HG03196 (cell line): ENCODE measurements at regions not wholly inside any gene's neighbourhood (a gene's known extent, or its start where the extent isn't known, plus 50 kb on each side); places are given as distances from the start of the nearest gene placed in this dataset.
"Not testable (repeated sequence)": the region's sequence is repeated elsewhere in the genome, so short reads cannot be mapped to it uniquely, and the experiment has no call there.

Source experiments
- ATAC-seq: cut with Tn5 transposase; IDR thresholded peaks from one replicate; pipeline ENCODE4 v1.9.1; 2021; ENCODE audit not compliant: unreplicated experiment

GRCh38 chr16:52740766-52741165, 193.8 kb upstream of the TOX3 start:
- no peak for ATAC-seq

- ATAC-seq, result no peak
Observed at GRCh38 chr16:52740333-52740732, 193.4 kb upstream of the TOX3 start.

DNA sequence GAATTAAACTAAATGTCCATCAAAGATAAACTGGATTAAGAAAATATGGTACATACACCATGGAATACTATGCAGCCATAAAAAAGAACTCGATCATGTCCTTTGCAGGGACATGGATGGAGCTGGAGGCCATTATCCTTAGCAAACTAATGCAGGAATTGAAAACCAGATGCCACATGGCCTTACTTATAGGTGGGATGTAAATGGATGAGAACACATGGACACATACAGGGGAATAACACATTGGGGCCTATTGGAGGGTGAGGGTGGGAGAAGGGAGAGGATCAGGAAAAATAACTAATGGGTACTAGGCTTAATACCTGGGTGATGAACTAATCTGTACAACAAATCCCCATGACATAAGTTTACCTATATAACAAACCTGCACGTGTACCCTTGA, 192.0 kb upstream of the TOX3 start:
- ATAC-seq, result not testable (repeated sequence)

DNA sequence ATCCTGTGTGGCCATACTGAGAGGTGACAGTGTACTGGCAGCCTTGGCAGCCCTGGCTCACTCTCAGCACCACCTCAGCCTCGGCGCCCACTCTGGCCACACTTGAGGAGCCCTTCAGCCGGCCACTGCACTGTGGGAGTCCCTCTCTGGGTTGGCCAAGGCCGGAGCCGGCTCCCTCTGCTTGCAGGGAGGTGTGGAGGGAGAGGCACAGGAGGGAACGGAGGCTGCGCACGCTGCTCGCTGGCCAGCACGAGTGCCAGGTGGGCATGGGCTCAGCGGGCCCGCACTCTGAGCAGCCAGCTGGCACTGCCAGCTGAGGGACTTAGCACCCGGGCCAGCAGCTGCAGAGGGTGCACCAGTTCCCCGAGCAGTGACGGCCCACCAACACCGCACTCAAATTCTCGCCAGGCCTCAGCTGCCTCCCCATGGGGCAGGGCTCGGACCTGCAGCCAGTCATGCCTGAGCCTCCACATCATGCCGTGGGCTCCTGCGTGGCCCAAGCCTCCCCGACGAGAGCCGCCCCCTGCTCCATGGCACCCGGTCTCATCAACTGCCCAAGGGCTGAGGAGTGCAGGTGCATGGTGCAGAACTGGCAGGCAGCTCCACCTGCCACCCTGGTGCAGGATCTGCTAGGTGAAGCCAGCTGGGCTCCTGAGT, 184.4 kb upstream of the TOX3 start:
- ATAC-seq, result no peak

DNA sequence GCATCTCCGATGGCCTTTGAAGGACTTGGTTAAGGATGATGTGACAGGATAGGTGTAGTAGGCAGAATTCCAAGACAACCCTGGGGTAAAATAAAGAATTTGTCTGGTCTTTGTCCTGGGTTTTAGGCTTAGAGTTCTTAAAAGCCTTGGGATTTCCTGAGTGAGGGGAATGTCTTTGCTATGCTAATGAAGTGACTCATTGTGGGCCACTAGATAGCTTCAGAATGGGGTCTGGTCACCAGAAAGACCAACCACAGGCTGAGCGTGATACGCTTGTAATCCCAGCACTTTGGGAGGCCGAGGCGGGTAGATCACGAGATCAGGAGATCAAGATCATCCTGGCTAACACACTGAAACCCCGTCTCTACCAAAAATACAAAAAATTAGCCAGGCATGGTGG, 182.8 kb upstream of the TOX3 start:
- ATAC-seq, result no peak

GRCh38 chr16:52727849-52728248, 180.9 kb upstream of the TOX3 start:
- no peak for ATAC-seq

DNA sequence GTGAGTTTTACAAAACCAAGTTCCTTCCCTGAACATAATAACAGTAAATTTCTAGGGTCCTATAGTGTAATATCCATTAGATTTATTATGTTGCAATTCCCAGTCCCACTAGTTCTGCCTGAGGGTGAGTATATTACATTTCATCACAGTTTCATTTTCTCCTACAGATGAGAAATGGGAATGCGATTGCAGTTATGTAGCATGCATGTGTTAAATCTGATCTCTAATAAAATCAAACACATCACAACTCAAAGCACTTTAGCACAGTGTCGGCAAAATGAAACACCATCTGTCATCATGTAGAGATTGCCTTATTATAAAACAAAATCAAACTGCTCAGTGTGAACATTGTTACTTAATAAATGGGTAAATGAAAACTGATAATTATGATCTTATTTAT, 180.5 kb upstream of the TOX3 start:
- no peak for ATAC-seq

GRCh38 chr16:52725461-52725860, 178.5 kb upstream of the TOX3 start:
- ATAC-seq, result no peak

- no peak for ATAC-seq
Observed at GRCh38 chr16:52725043-52725442, 178.1 kb upstream of the TOX3 start.

- no peak for ATAC-seq
Observed at GRCh38 chr16:52721331-52721730, 174.4 kb upstream of the TOX3 start.

GRCh38 chr16:52718046-52718445, 171.1 kb upstream of the TOX3 start:
- no peak for ATAC-seq

DNA sequence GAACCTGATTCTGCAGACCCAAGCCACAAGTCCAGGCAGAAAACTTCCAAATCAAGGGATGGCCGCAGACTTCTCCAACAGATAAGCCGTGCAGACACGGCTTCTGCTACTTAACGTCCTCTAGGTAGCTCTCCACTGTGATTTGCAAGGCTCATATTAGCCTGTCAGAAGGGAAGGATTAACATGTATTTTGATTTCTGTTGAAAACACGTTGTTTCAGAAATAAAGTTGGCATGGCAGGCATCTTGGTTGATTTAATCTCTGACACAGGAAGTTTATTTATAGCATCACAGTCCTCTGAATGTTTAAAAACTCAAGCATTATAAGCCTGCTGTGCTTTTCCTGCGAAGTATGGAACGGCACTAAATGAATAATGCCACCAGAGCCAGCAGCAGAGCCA, 166.8 kb upstream of the TOX3 start:
- no peak for ATAC-seq

- ATAC-seq, result no peak
Observed at GRCh38 chr16:52709306-52709705, 162.4 kb upstream of the TOX3 start.

DNA sequence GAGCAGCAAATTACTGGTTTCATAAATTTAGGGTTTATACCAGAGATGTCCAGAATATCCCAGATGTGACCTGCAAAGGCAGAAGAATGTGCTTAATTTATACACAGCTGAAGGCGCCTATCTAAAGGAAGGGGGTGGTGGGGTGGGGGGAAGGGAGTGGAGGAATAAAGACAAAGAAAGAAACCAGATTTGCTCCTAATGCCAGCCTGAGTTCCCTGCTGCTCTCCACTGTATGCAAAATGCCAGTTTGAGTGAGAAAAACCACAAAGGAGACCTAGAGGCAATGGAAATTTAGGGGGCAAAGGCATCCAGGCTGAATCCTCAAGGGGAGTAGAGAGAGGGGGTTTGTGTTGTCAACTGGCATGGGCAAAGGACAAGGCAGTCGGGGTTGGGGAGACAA, 161.5 kb upstream of the TOX3 start:
- no peak for ATAC-seq

GRCh38 chr16:52707676-52708337, 160.9 kb upstream of the TOX3 start:
- ATAC-seq, result no peak

DNA sequence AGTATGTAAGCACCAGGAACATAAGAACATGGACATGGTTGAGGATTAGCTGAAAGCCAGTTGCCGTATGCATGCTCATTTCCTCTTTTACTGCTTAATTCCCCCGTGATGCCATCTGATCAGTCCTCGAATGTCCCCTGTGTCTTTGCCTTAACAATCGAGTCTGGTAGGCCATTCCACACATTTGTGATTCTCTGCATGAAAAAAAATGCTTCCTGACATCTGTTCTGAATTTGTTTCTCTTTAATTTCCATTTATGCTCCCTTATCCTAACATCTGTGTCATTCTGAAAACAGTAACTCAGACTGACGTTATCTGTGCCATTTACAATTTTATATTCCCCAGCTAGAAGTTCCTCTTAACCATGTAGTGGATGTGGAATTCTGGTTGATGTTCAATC, 158.2 kb upstream of the TOX3 start:
- no peak for ATAC-seq

GRCh38 chr16:52697971-52698370, 151.0 kb upstream of the TOX3 start:
- no peak for ATAC-seq

DNA sequence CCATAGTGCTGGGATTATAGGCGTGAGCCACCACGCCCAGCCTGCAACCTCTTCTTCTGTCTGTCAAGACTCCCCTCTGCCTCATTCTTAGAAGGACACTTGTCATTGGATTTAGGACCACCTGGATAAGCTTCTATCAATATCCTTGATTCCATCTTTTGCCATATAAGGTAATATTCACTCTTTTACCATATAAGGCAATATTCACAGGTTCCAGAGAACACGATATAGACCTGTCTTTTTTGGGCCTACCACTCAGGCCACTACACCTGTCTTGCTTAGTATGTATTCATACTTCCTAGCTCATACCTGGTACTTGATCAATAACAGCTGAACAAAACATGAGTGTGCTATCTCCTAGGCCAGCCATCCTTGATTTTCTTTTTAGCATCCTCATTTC, 149.2 kb upstream of the TOX3 start:
- ATAC-seq, result no peak

- no peak for ATAC-seq
Observed at GRCh38 chr16:52690468-52690867, 143.5 kb upstream of the TOX3 start.

GRCh38 chr16:52680993-52681392, 134.1 kb upstream of the TOX3 start:
- ATAC-seq, result no peak

DNA sequence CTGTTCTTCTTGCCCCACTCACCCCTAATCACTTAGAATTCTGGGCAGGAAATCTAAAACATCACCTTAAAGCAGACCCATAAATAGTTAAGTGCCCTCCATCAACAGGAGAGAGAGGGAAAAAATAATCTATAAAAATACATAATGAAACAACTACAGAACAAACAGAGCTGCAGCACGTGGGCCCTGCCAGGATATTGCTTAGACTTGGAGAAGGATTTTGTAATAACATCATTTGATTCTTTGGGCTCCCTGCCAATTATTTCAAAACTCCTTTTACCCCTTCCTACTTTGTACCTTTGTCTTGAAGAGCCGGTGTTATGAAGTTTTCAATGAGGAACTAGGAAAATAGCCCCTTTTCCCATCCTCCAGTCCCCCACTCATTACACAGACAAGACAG, 130.6 kb upstream of the TOX3 start:
- ATAC-seq, result no peak

DNA sequence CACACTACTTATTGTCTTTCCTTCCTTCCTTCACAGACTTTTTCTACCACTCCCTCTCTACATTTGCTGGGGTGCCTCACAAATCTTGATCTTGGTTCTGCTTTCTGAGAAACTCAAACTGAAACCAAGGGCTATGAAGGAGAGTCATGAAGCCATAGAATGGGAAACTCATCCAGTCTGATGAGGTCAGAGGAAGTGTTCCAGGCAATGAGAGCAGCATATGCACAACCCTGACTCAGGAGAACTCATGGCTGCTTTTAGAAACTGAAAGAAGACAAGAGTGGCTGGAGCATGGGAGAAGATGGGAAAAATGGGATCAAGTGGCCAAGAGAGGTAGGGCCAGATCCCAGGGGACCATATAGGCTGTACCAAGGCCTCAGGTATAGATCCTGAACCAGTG, 130.0 kb upstream of the TOX3 start:
- ATAC-seq, result no peak

DNA sequence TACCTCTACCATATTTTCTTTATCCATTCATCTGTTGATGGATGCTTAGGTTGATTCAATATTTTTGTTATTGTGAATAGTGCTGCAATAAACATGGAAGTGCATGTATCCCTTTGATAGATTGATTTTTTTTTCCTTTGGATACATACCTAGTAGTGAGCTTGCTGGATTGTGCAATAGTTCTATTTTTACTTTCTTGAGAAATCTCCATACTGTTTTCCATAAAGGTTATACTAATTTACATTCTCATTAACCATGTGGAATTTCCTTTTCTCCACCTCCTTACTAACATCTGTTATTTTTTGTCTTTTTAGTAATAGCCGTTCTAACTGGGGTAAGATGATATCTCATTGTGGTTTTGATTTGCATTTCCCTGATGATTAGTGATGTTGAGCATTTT, 124.6 kb upstream of the TOX3 start:
- no peak for ATAC-seq
